Cardiac muscle cell (in vitro differentiated cells and primary cell): ENCODE measurements at regions not wholly inside any gene's neighbourhood (a gene's known extent, or its start where the extent isn't known, plus 50 kb on each side); places are given as distances from the start of the nearest gene placed in this dataset.

Experiments
- DNase-seq, 2 donors: peaks; one replicate each; pipeline versions ENCODE4 v3.0.0 to v3.0.0-alpha.2; 2010 to 2017; ENCODE audit warnings: low read depth in 1 of 2, low spot score in 1 of 2
- H3K27ac ChIP-seq: fragments of 200-600 bp; sonication (generic); 2 replicates; pipeline ENCODE4 v1.5.1; 2016
- H3K27me3 ChIP-seq: fragments of 200-600 bp; sonication (generic); 2 replicates; pipeline ENCODE4 v1.6.0; 2016; ENCODE audit warnings: control low read depth
- H3K36me3 ChIP-seq: fragments of 200-600 bp; sonication (generic); 2 replicates; pipeline ENCODE4 v1.5.1; 2016; ENCODE audit warnings: control low read depth
- H3K4me1 ChIP-seq: fragments of 200-600 bp; sonication (generic); 2 replicates; pipeline ENCODE4 v1.8.1; 2017; ENCODE audit warnings: low read depth, mild to moderate bottlenecking, mixed run types
- H3K4me3 ChIP-seq: fragments of 200-600 bp; sonication (generic); 2 replicates; pipeline ENCODE4 v1.5.1; 2016; ENCODE audit warnings: mild to moderate bottlenecking
- H3K9me3 ChIP-seq: fragments of 200-600 bp; sonication (generic); 2 replicates; pipeline ENCODE4 v1.5.1; 2017; ENCODE audit warnings: low read depth, mild to moderate bottlenecking, control low read depth
- CTCF ChIP-seq: IDR thresholded peaks from 2 replicates; pipeline ENCODE4 v1.5.1; 2012; ENCODE audit warnings: low read depth, mild to moderate bottlenecking, low read length

GRCh38 chr20:40738976-40739375 lies 49.9 kb upstream of the MAFB start:
- TF ChIP-seq CTCF, result no peak
- H3K27ac ChIP-seq, result no peak overlapping the region
- no peaks in the 10 kb centered on the region for H3K36me3 ChIP-seq
- peaks cover 9% of the 10 kb centered on the region for H3K4me1 ChIP-seq
- H3K4me3 ChIP-seq, result no peak overlapping the region
- DNase-seq, result peak in 1 of 2 donors; percentile 76
- peaks cover 7% of the 10 kb centered on the region for H3K27me3 ChIP-seq
- no peaks in the 10 kb centered on the region for H3K9me3 ChIP-seq

GRCh38 chr20:40739841-40740240 lies 50.8 kb upstream of the MAFB start:
- H3K4me3 ChIP-seq, result no peak overlapping the region
- no peak for TF ChIP-seq CTCF
- H3K4me1 ChIP-seq, result peaks cover 9% of the 10 kb centered on the region
- peaks cover 15% of the 10 kb centered on the region for H3K27me3 ChIP-seq
- DNase-seq, result no peak
- no peak overlapping the region for H3K27ac ChIP-seq
- H3K36me3 ChIP-seq, result no peaks in the 10 kb centered on the region
- H3K9me3 ChIP-seq, result no peaks in the 10 kb centered on the region

- H3K27me3 ChIP-seq, result peaks cover 30% of the 10 kb centered on the region
- TF ChIP-seq CTCF, result peak; percentile 84
- peaks cover 9% of the 10 kb centered on the region for H3K4me1 ChIP-seq
- no peak overlapping the region for H3K4me3 ChIP-seq
- H3K36me3 ChIP-seq, result no peaks in the 10 kb centered on the region
- H3K27ac ChIP-seq, result no peak overlapping the region
- DNase-seq, result peak; percentile 63 to 66
- H3K9me3 ChIP-seq, result no peaks in the 10 kb centered on the region
Observed at GRCh38 chr20:40741507-40742106, 52.6 kb upstream of the MAFB start.

- no peaks in the 10 kb centered on the region for H3K36me3 ChIP-seq
- no peaks in the 10 kb centered on the region for H3K9me3 ChIP-seq
- H3K4me1 ChIP-seq, result peaks cover 9% of the 10 kb centered on the region
- H3K27ac ChIP-seq, result no peak overlapping the region
- DNase-seq, result no peak
- no peak for TF ChIP-seq CTCF
- no peak overlapping the region for H3K4me3 ChIP-seq
- H3K27me3 ChIP-seq, result peaks cover 41% of the 10 kb centered on the region
Observed at GRCh38 chr20:40743141-40743775, 54.2 kb upstream of the MAFB start.

- H3K4me3 ChIP-seq, result no peak overlapping the region
- peaks cover 50% of the 10 kb centered on the region for H3K27me3 ChIP-seq
- no peaks in the 10 kb centered on the region for H3K36me3 ChIP-seq
- DNase-seq, result no peak
- H3K9me3 ChIP-seq, result no peaks in the 10 kb centered on the region
- H3K4me1 ChIP-seq, result peaks cover under 1% of the 10 kb centered on the region
- H3K27ac ChIP-seq, result no peak overlapping the region
- no peak for TF ChIP-seq CTCF
Observed at GRCh38 chr20:40744072-40744817, 55.2 kb upstream of the MAFB start.
